WTC11 (cell line): ENCODE measurements at regions not wholly inside any gene's neighbourhood (a gene's known extent, or its start where the extent isn't known, plus 50 kb on each side); places are given as distances from the start of the nearest gene placed in this dataset.

ENCODE experiments used
- ATAC-seq: fragments of 200-7000 bp; cut with Tn5 transposase; 2 replicates; pipeline ENCODE4 v1.10.0; 2021; ENCODE audit warnings: mild to moderate bottlenecking, moderate library complexity
- CTCF ChIA-PET: fragments of 300-600 bp; sonication (Branson Sonifier 250); formaldehyde crosslinking; loops from one replicate; lab custom pipeline; 2021; ENCODE audit warnings: antibody characterized with exemption; lab: Charles Lee
- POLR2A ChIA-PET: fragments of 350-600 bp; sonication (Branson Sonifier 250); formaldehyde crosslinking; loops from one replicate; lab custom pipeline; 2021; ENCODE audit warnings: antibody characterized with exemption; lab: Charles Lee
- DNase-seq: peaks from one replicate; pipeline ENCODE4 v3.0.0; 2021; ENCODE audit warnings: low spot score
- H3K27ac Mint-ChIP-seq: 2 replicates; pipeline ENCODE4 v1.8.0; 2021; ENCODE audit warnings: mixed read lengths
- H3K27me3 Mint-ChIP-seq: 2 replicates; pipeline ENCODE4 v1.8.0; 2021; ENCODE audit warnings: low read depth, mild to moderate bottlenecking, moderate library complexity, mixed read lengths
- H3K36me3 Mint-ChIP-seq: 2 replicates; pipeline ENCODE4 v1.8.0; 2021; ENCODE audit warnings: mixed read lengths
- H3K4me1 Mint-ChIP-seq: 2 replicates; pipeline ENCODE4 v1.8.0; 2022; ENCODE audit warnings: mixed read lengths
- H3K4me3 Mint-ChIP-seq: 2 replicates; pipeline ENCODE4 v1.8.0; 2021; ENCODE audit warnings: mild to moderate bottlenecking, moderate library complexity, mixed read lengths
- H3K9me3 Mint-ChIP-seq: 2 replicates; pipeline ENCODE4 v1.8.0; 2021; ENCODE audit warnings: mixed read lengths
- AR ChIP-seq: fragments of 250-450 bp; sonication (Bioruptor Pico); IDR thresholded peaks from 2 replicates; pipeline ENCODE4 v1.9.0; 2021; ENCODE audit warnings: mild to moderate bottlenecking
- ATF2 ChIP-seq: sonication (generic); formaldehyde crosslinking; IDR thresholded peaks from 2 replicates; pipeline ENCODE4 v1.8.1; 2022; ENCODE audit warnings: low read depth, missing genetic modification reagents, borderline replicate concordance
- E2F1 ChIP-seq: sonication (generic); formaldehyde crosslinking; IDR thresholded peaks from 2 replicates; pipeline ENCODE4 v1.8.0; 2022; ENCODE audit warnings: mild to moderate bottlenecking, missing genetic modification reagents
- E2F4 ChIP-seq: sonication (generic); formaldehyde crosslinking; IDR thresholded peaks from 2 replicates; pipeline ENCODE4 v1.8.1; 2022; ENCODE audit warnings: low read depth, mild to moderate bottlenecking, moderate library complexity, missing genetic modification reagents, borderline replicate concordance
- FOXP4 ChIP-seq: sonication (generic); formaldehyde crosslinking; IDR thresholded peaks from 2 replicates; pipeline ENCODE4 v1.8.0; 2022; ENCODE audit warnings: mild to moderate bottlenecking, missing genetic modification reagents
- GTF2I ChIP-seq: fragments of 250-450 bp; sonication (Bioruptor Pico); conservative IDR thresholded peaks from 2 replicates; pipeline ENCODE4 v1.4.0; 2021; ENCODE audit warnings: mild to moderate bottlenecking
- HMGA2 ChIP-seq: fragments of 250-450 bp; sonication (Bioruptor Pico); IDR thresholded peaks from 2 replicates; pipeline ENCODE4 v1.4.0; 2021; ENCODE audit warnings: mild to moderate bottlenecking, moderate library complexity
- IRF1 ChIP-seq: sonication (generic); formaldehyde crosslinking; IDR thresholded peaks from 2 replicates; pipeline ENCODE4 v1.8.0; 2023; ENCODE audit warnings: missing genetic modification reagents
- JAZF1 ChIP-seq: fragments of 250-450 bp; sonication (Bioruptor Pico); IDR thresholded peaks from 2 replicates; pipeline ENCODE4 v1.9.0; 2021; ENCODE audit warnings: moderate library complexity, mild to moderate bottlenecking, inconsistent platforms
- KAT7 ChIP-seq: sonication (generic); formaldehyde crosslinking; IDR thresholded peaks from 2 replicates; pipeline ENCODE4 v1.8.1; 2023; ENCODE audit warnings: missing genetic modification reagents, mild to moderate bottlenecking, borderline replicate concordance
- NFYB ChIP-seq: sonication (generic); formaldehyde crosslinking; conservative IDR thresholded peaks from 2 replicates; pipeline ENCODE4 v1.8.0; 2022; ENCODE audit warnings: low read depth, missing genetic modification reagents
- NR2C2 ChIP-seq: sonication (generic); formaldehyde crosslinking; IDR thresholded peaks from 2 replicates; pipeline ENCODE4 v1.8.0; 2022; ENCODE audit warnings: mild to moderate bottlenecking, missing genetic modification reagents
- PRRX2 ChIP-seq: fragments of 250-450 bp; sonication (Bioruptor Pico); IDR thresholded peaks from 2 replicates; pipeline ENCODE4 v1.8.0; 2021; ENCODE audit warnings: mild to moderate bottlenecking
- USF1 ChIP-seq: sonication (generic); formaldehyde crosslinking; IDR thresholded peaks from 2 replicates; pipeline ENCODE4 v1.8.0; 2022; ENCODE audit warnings: mild to moderate bottlenecking, missing genetic modification reagents
- ZMAT4 ChIP-seq: fragments of 250-450 bp; sonication (Bioruptor Pico); IDR thresholded peaks from 2 replicates; pipeline ENCODE4 v1.9.0; 2021; ENCODE audit warnings: mild to moderate bottlenecking
- ZNF396 ChIP-seq: fragments of 250-450 bp; sonication (Bioruptor Pico); IDR thresholded peaks from 2 replicates; pipeline ENCODE4 v1.8.0; 2021; ENCODE audit warnings: mild to moderate bottlenecking, moderate library complexity, borderline replicate concordance
- ZNF512 ChIP-seq: sonication (generic); formaldehyde crosslinking; IDR thresholded peaks from 2 replicates; pipeline ENCODE4 v1.8.1; 2022; ENCODE audit warnings: missing genetic modification reagents, borderline replicate concordance
- ZNF671 ChIP-seq: fragments of 250-450 bp; sonication (Bioruptor Pico); IDR thresholded peaks from 2 replicates; pipeline ENCODE4 v1.8.0; 2021; ENCODE audit warnings: mild to moderate bottlenecking

- TF ChIP-seq HMGA2 (CRISPR knock-in tag): no peak
- no peak for TF ChIP-seq PRRX2 (CRISPR knock-in tag)
- TF ChIP-seq ATF2 (CRISPR knock-in tag): no peak
- no peak for TF ChIP-seq ZNF512 (CRISPR knock-in tag)
- TF ChIP-seq E2F4 (CRISPR knock-in tag): no peak
- no peak for TF ChIP-seq GTF2I (CRISPR knock-in tag)
- TF ChIP-seq ZMAT4 (CRISPR knock-in tag): no peak
- TF ChIP-seq NR2C2 (CRISPR knock-in tag): no peak
- no peak for TF ChIP-seq ZNF671
These were observed 613.3 kb upstream of the SYNCRIP start (continued) for GRCh38 chr6:86255973-86256372.

- ATAC-seq (no peak), DNase-seq (no peak)
- peaks cover 30% of the 10 kb centered on the region for H3K9me3 Mint-ChIP-seq
- CTCF ChIA-PET: no interaction called here
- H3K27me3 Mint-ChIP-seq: no peaks in the 10 kb centered on the region
- no peak overlapping the region for H3K4me3 Mint-ChIP-seq
- H3K4me1 Mint-ChIP-seq: no peaks in the 10 kb centered on the region
- no peak for TF ChIP-seq NFYB
- POLR2A ChIA-PET: no interaction called here
- H3K36me3 Mint-ChIP-seq: peaks cover 2% of the 10 kb centered on the region; the same call in 1 of the 2 replicates
- H3K27ac Mint-ChIP-seq: no peak overlapping the region
These were observed 608.4 kb upstream of the SYNCRIP start for GRCh38 chr6:86251106-86251505.

- DNase-seq (no peak), ATAC-seq (no peak)
- Mint-ChIP-seq H3K27me3 (no peaks in the 10 kb centered on the region), H3K4me1 (no peaks in the 10 kb centered on the region), H3K36me3 (no peaks in the 10 kb centered on the region), H3K27ac (no peak overlapping the region), H3K9me3 (peaks cover 23% of the 10 kb centered on the region), H3K4me3 (no peak overlapping the region)
- ChIA-PET POLR2A (no interaction called here), CTCF (no interaction called here)
- no peak for TF ChIP-seq FOXP4 (CRISPR knock-in tag)
- TF ChIP-seq ZMAT4 (CRISPR knock-in tag): no peak
- TF ChIP-seq JAZF1: no peak
- TF ChIP-seq AR (CRISPR knock-in tag): no peak
- TF ChIP-seq ZNF396 (CRISPR knock-in tag): no peak
- no peak for TF ChIP-seq USF1 (CRISPR knock-in tag)
- no peak for TF ChIP-seq KAT7 (CRISPR knock-in tag)
- no peak for TF ChIP-seq IRF1 (CRISPR knock-in tag)
- no peak for TF ChIP-seq E2F1 (CRISPR knock-in tag)
These were observed 575.2 kb upstream of the SYNCRIP start for GRCh38 chr6:86217906-86218305.
